ENCODE measurements at regions not wholly inside any gene's neighbourhood (a gene's known extent, or its start where the extent isn't known, plus 50 kb on each side); places are given as distances from the start of the nearest gene placed in this dataset.

GRCh38 chr4:128353791-128354190 lies 66.2 kb upstream of the PGRMC2 start:
- ATAC-seq (no peak), DNase-seq (no peak)
- intact Hi-C loops (cut with DNase I; ENCODE audit: low total_unique reads): no loop called here
- Histone ChIP-seq H3K27ac (no peak overlapping the region), H3K4me3 (no peak overlapping the region), H3K36me3 (no peaks in the 10 kb centered on the region), H3K9me3 (no peaks in the 10 kb centered on the region), H3K27me3 (no peaks in the 10 kb centered on the region), H3K4me1 (peaks cover 15 to 16% of the 10 kb centered on the region in 2 donors)
- TF ChIP-seq CTCF (IDR thresholded peaks at IDR 0.05 in 4 of 5, conservative IDR thresholded peaks at IDR 0.05 in 1 of 5): no peak
- no peak for TF ChIP-seq POLR2A (IDR thresholded peaks at IDR 0.05)
- in situ Hi-C loops (cut with MboI; ENCODE audit: low sequenced_read_pairs in 4 of 4): no loop called here

GRCh38 chr4:128351502-128351901 lies 63.9 kb upstream of the PGRMC2 start:
- ATAC-seq: no peak
- Histone ChIP-seq H3K27ac (no peak overlapping the region), H3K36me3 (no peaks in the 10 kb centered on the region), H3K9me3 (no peaks in the 10 kb centered on the region), H3K4me3 (no peak overlapping the region), H3K4me1 (peaks cover 13 to 18% of the 10 kb centered on the region in 2 donors), H3K27me3 (no peaks in the 10 kb centered on the region)
- DNase-seq: no peak
- in situ Hi-C loops (cut with MboI; ENCODE audit: low sequenced_read_pairs in 4 of 4) (no loop called here), intact Hi-C loops (cut with DNase I; ENCODE audit: low total_unique reads) (no loop called here)
- no peak for TF ChIP-seq POLR2A (IDR thresholded peaks at IDR 0.05)
- no peak for TF ChIP-seq CTCF (IDR thresholded peaks at IDR 0.05 in 4 of 5, conservative IDR thresholded peaks at IDR 0.05 in 1 of 5)

GRCh38 chr4:128350449-128351045 lies 62.9 kb upstream of the PGRMC2 start:
- Histone ChIP-seq H3K27ac (no peak overlapping the region), H3K9me3 (no peaks in the 10 kb centered on the region), H3K4me3 (no peak overlapping the region), H3K4me1 (peaks cover 13 to 18% of the 10 kb centered on the region in 2 donors), H3K27me3 (no peaks in the 10 kb centered on the region), H3K36me3 (no peaks in the 10 kb centered on the region)
- ATAC-seq: no peak
- in situ Hi-C loops (cut with MboI; ENCODE audit: low sequenced_read_pairs in 4 of 4) (no loop called here), intact Hi-C loops (cut with DNase I; ENCODE audit: low total_unique reads) (no loop called here)
- TF ChIP-seq CTCF (IDR thresholded peaks at IDR 0.05 in 4 of 5, conservative IDR thresholded peaks at IDR 0.05 in 1 of 5) (no peak), POLR2A (IDR thresholded peaks at IDR 0.05) (no peak)
- DNase-seq: no peak

GRCh38 chr4:128349921-128350320 lies 62.3 kb upstream of the PGRMC2 start:
- peaks cover 13% of the 10 kb centered on the region in 2 donors for H3K4me1 ChIP-seq
- in situ Hi-C loops (cut with MboI; ENCODE audit: low sequenced_read_pairs in 4 of 4) (no loop called here), intact Hi-C loops (cut with DNase I; ENCODE audit: low total_unique reads) (loop anchor here (5.0 kb wide), 1 partner anchor 43 kb away; no protein-coding TSS in a partner anchor)
- no peaks in the 10 kb centered on the region for H3K27me3 ChIP-seq
- H3K36me3 ChIP-seq: no peaks in the 10 kb centered on the region
- DNase-seq (no peak), ATAC-seq (no peak)
- no peak overlapping the region for H3K27ac ChIP-seq
- H3K9me3 ChIP-seq: no peaks in the 10 kb centered on the region
- TF ChIP-seq CTCF (IDR thresholded peaks at IDR 0.05 in 4 of 5, conservative IDR thresholded peaks at IDR 0.05 in 1 of 5) (no peak), POLR2A (IDR thresholded peaks at IDR 0.05) (no peak)
- no peak overlapping the region for H3K4me3 ChIP-seq

Measured in gastrocnemius medialis (tissue), 4 donors.